PFSK-1 (cell line): ENCODE measurements at regions not wholly inside any gene's neighbourhood (a gene's known extent, or its start where the extent isn't known, plus 50 kb on each side); places are given as distances from the start of the nearest gene placed in this dataset.

Experiments
- FOXP2 ChIP-seq: optimal IDR thresholded peaks from 2 replicates; pipeline ENCODE3; 2011; ENCODE audit warnings: borderline replicate concordance, control low read depth, inconsistent platforms; ENCODE audit not compliant: insufficient read depth; ENCODE audit errors: extremely low read length, extremely low read depth
- POLR2AphosphoS5 ChIP-seq: IDR thresholded peaks from 2 replicates; pipeline ENCODE4 v1.6.1; 2012; ENCODE audit warnings: low read depth, mild to moderate bottlenecking, control low read depth, low read length, moderate library complexity
- REST ChIP-seq, 2 experiments: IDR thresholded peaks; 2 replicates each; pipeline versions ENCODE4 v1.6.1 to v1.8.0; 2011 to 2012; ENCODE audit warnings: low read depth in 2 of 2, low read length in 2 of 2, control low read depth in 1 of 2, inconsistent platforms in 1 of 2, mild to moderate bottlenecking in 1 of 2, moderate library complexity in 1 of 2; ENCODE audit not compliant: insufficient read depth in 1 of 2
- SIN3A ChIP-seq: IDR thresholded peaks from 2 replicates; pipeline ENCODE4 v1.6.1; 2012; ENCODE audit warnings: mild to moderate bottlenecking, low read length, moderate library complexity, borderline replicate concordance; ENCODE audit not compliant: insufficient read depth
- TAF1 ChIP-seq: IDR thresholded peaks from 2 replicates; pipeline ENCODE4 v1.6.1; 2012; ENCODE audit warnings: low read length, control low read depth, borderline replicate concordance; ENCODE audit not compliant: insufficient read depth

GRCh38 chr6:104604685-104605084 lies 255.0 kb downstream of the HACE1 start:
- no peak for TF ChIP-seq POLR2AphosphoS5
- TF ChIP-seq REST (IDR thresholded peaks at IDR 0.05; ENCODE audit: insufficient read depth in 1 of 2, low read depth in 2 of 2, low read length in 2 of 2) = no peak
- TF ChIP-seq SIN3A = no peak
- no peak for TF ChIP-seq FOXP2
- no peak for TF ChIP-seq TAF1

- TF ChIP-seq POLR2AphosphoS5 = no peak
- no peak for TF ChIP-seq SIN3A
- no peak for TF ChIP-seq REST (IDR thresholded peaks at IDR 0.05; ENCODE audit: insufficient read depth in 1 of 2, low read depth in 2 of 2, low read length in 2 of 2)
- TF ChIP-seq TAF1 = no peak
- no peak for TF ChIP-seq FOXP2
Observed at GRCh38 chr6:104603108-104603745, 256.5 kb downstream of the HACE1 start.

- no peak for TF ChIP-seq POLR2AphosphoS5
- no peak for TF ChIP-seq FOXP2
- no peak for TF ChIP-seq TAF1
- TF ChIP-seq SIN3A = no peak
- TF ChIP-seq REST (IDR thresholded peaks at IDR 0.05; ENCODE audit: insufficient read depth in 1 of 2, low read depth in 2 of 2, low read length in 2 of 2) = no peak
Observed at GRCh38 chr6:104601721-104602120, 258.0 kb downstream of the HACE1 start.

GRCh38 chr6:104601131-104601651 lies 258.5 kb downstream of the HACE1 start:
- TF ChIP-seq POLR2AphosphoS5 = no peak
- no peak for TF ChIP-seq REST (IDR thresholded peaks at IDR 0.05; ENCODE audit: insufficient read depth in 1 of 2, low read depth in 2 of 2, low read length in 2 of 2)
- no peak for TF ChIP-seq FOXP2

GRCh38 chr6:104600639-104600931 lies 259.1 kb downstream of the HACE1 start:
- TF ChIP-seq FOXP2 (no peak), POLR2AphosphoS5 (no peak), REST (IDR thresholded peaks at IDR 0.05; ENCODE audit: insufficient read depth in 1 of 2, low read depth in 2 of 2, low read length in 2 of 2) (no peak), SIN3A (no peak), TAF1 (no peak)
